WTC11 (cell line): ENCODE measurements at regions not wholly inside any gene's neighbourhood (a gene's known extent, or its start where the extent isn't known, plus 50 kb on each side); places are given as distances from the start of the nearest gene placed in this dataset.

Experiments
- ATAC-seq: fragments of 200-7000 bp; cut with Tn5 transposase; 2 replicates; pipeline ENCODE4 v1.10.0; 2021; ENCODE audit warnings: mild to moderate bottlenecking, moderate library complexity
- CTCF ChIA-PET: fragments of 300-600 bp; sonication (Branson Sonifier 250); formaldehyde crosslinking; loops from one replicate; lab custom pipeline; 2021; ENCODE audit warnings: antibody characterized with exemption; lab: Charles Lee
- POLR2A ChIA-PET: fragments of 350-600 bp; sonication (Branson Sonifier 250); formaldehyde crosslinking; loops from one replicate; lab custom pipeline; 2021; ENCODE audit warnings: antibody characterized with exemption; lab: Charles Lee
- DNase-seq: peaks from one replicate; pipeline ENCODE4 v3.0.0; 2021; ENCODE audit warnings: low spot score
- H3K27ac Mint-ChIP-seq: 2 replicates; pipeline ENCODE4 v1.8.0; 2021; ENCODE audit warnings: mixed read lengths
- H3K27me3 Mint-ChIP-seq: 2 replicates; pipeline ENCODE4 v1.8.0; 2021; ENCODE audit warnings: low read depth, mild to moderate bottlenecking, moderate library complexity, mixed read lengths
- H3K36me3 Mint-ChIP-seq: 2 replicates; pipeline ENCODE4 v1.8.0; 2021; ENCODE audit warnings: mixed read lengths
- H3K4me1 Mint-ChIP-seq: 2 replicates; pipeline ENCODE4 v1.8.0; 2022; ENCODE audit warnings: mixed read lengths
- H3K4me3 Mint-ChIP-seq: 2 replicates; pipeline ENCODE4 v1.8.0; 2021; ENCODE audit warnings: mild to moderate bottlenecking, moderate library complexity, mixed read lengths
- H3K9me3 Mint-ChIP-seq: 2 replicates; pipeline ENCODE4 v1.8.0; 2021; ENCODE audit warnings: mixed read lengths
- AR ChIP-seq: fragments of 250-450 bp; sonication (Bioruptor Pico); IDR thresholded peaks from 2 replicates; pipeline ENCODE4 v1.9.0; 2021; ENCODE audit warnings: mild to moderate bottlenecking
- ATF6 ChIP-seq: sonication (generic); formaldehyde crosslinking; IDR thresholded peaks from 2 replicates; pipeline ENCODE4 v1.8.1; 2023; ENCODE audit warnings: mild to moderate bottlenecking, missing genetic modification reagents
- CBFB ChIP-seq: sonication (generic); formaldehyde crosslinking; IDR thresholded peaks from 2 replicates; pipeline ENCODE4 v1.8.1; 2022; ENCODE audit warnings: mild to moderate bottlenecking, low read depth, missing genetic modification reagents
- CREB1 ChIP-seq: sonication (generic); formaldehyde crosslinking; IDR thresholded peaks from 2 replicates; pipeline ENCODE4 v1.8.0; 2023; ENCODE audit warnings: mild to moderate bottlenecking, missing genetic modification reagents
- ESRRA ChIP-seq: sonication (generic); formaldehyde crosslinking; IDR thresholded peaks from 2 replicates; pipeline ENCODE4 v1.8.1; 2022; ENCODE audit warnings: mild to moderate bottlenecking, missing genetic modification reagents, borderline replicate concordance
- JUN ChIP-seq: sonication (generic); formaldehyde crosslinking; IDR thresholded peaks from 2 replicates; pipeline ENCODE4 v1.8.0; 2023; ENCODE audit warnings: mild to moderate bottlenecking, missing genetic modification reagents
- NFE2L1 ChIP-seq: sonication (generic); formaldehyde crosslinking; IDR thresholded peaks from 2 replicates; pipeline ENCODE4 v1.8.1; 2023; ENCODE audit warnings: missing genetic modification reagents
- NFYB ChIP-seq: sonication (generic); formaldehyde crosslinking; conservative IDR thresholded peaks from 2 replicates; pipeline ENCODE4 v1.8.0; 2022; ENCODE audit warnings: low read depth, missing genetic modification reagents
- NR1H2 ChIP-seq: sonication (generic); formaldehyde crosslinking; IDR thresholded peaks from 2 replicates; pipeline ENCODE4 v1.9.0; 2021; ENCODE audit warnings: mild to moderate bottlenecking, moderate library complexity, missing genetic modification reagents
- NR2C2 ChIP-seq: sonication (generic); formaldehyde crosslinking; IDR thresholded peaks from 2 replicates; pipeline ENCODE4 v1.8.0; 2022; ENCODE audit warnings: mild to moderate bottlenecking, missing genetic modification reagents
- PRRX2 ChIP-seq: fragments of 250-450 bp; sonication (Bioruptor Pico); IDR thresholded peaks from 2 replicates; pipeline ENCODE4 v1.8.0; 2021; ENCODE audit warnings: mild to moderate bottlenecking
- SMAD3 ChIP-seq: sonication (generic); formaldehyde crosslinking; IDR thresholded peaks from 2 replicates; pipeline ENCODE4 v1.8.0; 2022; ENCODE audit warnings: missing genetic modification reagents, mild to moderate bottlenecking, borderline replicate concordance
- ZNF219 ChIP-seq: sonication (generic); formaldehyde crosslinking; IDR thresholded peaks from 2 replicates; pipeline ENCODE4 v1.8.0; 2023; ENCODE audit warnings: missing genetic modification reagents, mild to moderate bottlenecking, borderline replicate concordance
- ZNF425 ChIP-seq: fragments of 250-450 bp; sonication (Bioruptor Pico); conservative IDR thresholded peaks from 2 replicates; pipeline ENCODE4 v1.9.0; 2021; ENCODE audit warnings: mild to moderate bottlenecking
- ZNF512 ChIP-seq: sonication (generic); formaldehyde crosslinking; IDR thresholded peaks from 2 replicates; pipeline ENCODE4 v1.8.1; 2022; ENCODE audit warnings: missing genetic modification reagents, borderline replicate concordance
- ZNF532 ChIP-seq: fragments of 250-450 bp; sonication (Bioruptor Pico); IDR thresholded peaks from 2 replicates; pipeline ENCODE4 v1.9.0; 2021; ENCODE audit warnings: mild to moderate bottlenecking, borderline replicate concordance
- TF ChIP-seq, protein P1 (sequence below): fragments of 250-450 bp; sonication (Bioruptor Pico); IDR thresholded peaks from 2 replicates; pipeline ENCODE4 v1.9.0; 2021; ENCODE audit warnings: mild to moderate bottlenecking
- TF ChIP-seq, protein P2 (sequence below): sonication (generic); formaldehyde crosslinking; IDR thresholded peaks from 2 replicates; pipeline ENCODE4 v1.8.1; 2023; ENCODE audit warnings: mild to moderate bottlenecking, missing genetic modification reagents

GRCh38 chr12:59182191-59182590 lies 261.9 kb upstream of the LRIG3 start:
- Mint-ChIP-seq H3K36me3 (peaks cover 5% of the 10 kb centered on the region), H3K4me1 (no peaks in the 10 kb centered on the region), H3K9me3 (peaks cover 5% of the 10 kb centered on the region), H3K4me3 (no peak overlapping the region), H3K27me3 (no peaks in the 10 kb centered on the region), H3K27ac (no peak overlapping the region)
- DNase-seq = no peak
- no peak for TF ChIP-seq ZNF425 (CRISPR knock-in tag)
- no peak for TF ChIP-seq CREB1 (CRISPR knock-in tag)
- POLR2A ChIA-PET = no interaction called here
- ATAC-seq = no peak
- CTCF ChIA-PET = interaction anchor here (1.7 kb wide), 1 partner anchor 17 kb away, joined by 7 read pairs; no protein-coding TSS in a partner anchor

DNA sequence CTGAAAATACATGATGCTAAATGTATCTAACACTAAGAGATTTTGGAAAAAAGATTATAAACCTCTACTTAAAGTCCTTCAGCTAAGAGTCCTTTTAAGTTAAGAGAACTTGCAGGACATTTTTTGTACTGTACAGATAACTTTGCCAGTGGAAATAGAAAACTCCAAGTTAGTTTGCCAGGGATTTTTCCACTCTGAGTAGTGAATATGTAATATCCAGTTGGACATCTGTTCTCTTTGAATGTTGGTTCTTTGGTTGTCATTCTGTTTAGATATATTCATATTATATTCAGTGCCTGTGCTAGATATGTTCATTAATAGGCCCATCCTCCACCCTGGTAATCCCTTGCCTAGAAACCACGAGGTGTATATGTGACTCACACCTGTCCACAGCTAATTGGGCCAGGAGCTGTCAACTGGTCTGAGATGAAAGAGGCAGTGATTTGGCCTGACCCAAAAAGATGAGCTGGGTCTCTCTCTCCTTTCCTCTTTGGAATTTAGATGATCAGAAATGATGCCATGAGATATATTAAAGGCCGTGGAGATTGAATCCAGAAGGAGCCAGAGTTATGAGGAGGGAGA lies 261.0 kb upstream of the LRIG3 start:
- H3K4me3 Mint-ChIP-seq = no peak overlapping the region
- H3K36me3 Mint-ChIP-seq = peaks cover 10% of the 10 kb centered on the region
- TF ChIP-seq CBFB (CRISPR knock-in tag) (no peak), ZNF219 (CRISPR knock-in tag) (no peak), ZNF532 (CRISPR knock-in tag) (no peak), JUN (CRISPR knock-in tag) (no peak), NR1H2 (CRISPR knock-in tag) (no peak), ZNF512 (CRISPR knock-in tag) (no peak), ESRRA (CRISPR knock-in tag) (no peak), PRRX2 (CRISPR knock-in tag) (no peak), SMAD3 (no peak), AR (CRISPR knock-in tag) (no peak), ATF6 (CRISPR knock-in tag) (no peak), NFYB (CRISPR knock-in tag) (no peak), NFE2L1 (CRISPR knock-in tag) (no peak), NR2C2 (CRISPR knock-in tag) (no peak)
- TF ChIP-seq, protein P1, sequence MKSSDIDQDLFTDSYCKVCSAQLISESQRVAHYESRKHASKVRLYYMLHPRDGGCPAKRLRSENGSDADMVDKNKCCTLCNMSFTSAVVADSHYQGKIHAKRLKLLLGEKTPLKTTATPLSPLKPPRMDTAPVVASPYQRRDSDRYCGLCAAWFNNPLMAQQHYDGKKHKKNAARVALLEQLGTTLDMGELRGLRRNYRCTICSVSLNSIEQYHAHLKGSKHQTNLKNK (CRISPR knock-in tag) = no peak
- TF ChIP-seq, protein P2, sequence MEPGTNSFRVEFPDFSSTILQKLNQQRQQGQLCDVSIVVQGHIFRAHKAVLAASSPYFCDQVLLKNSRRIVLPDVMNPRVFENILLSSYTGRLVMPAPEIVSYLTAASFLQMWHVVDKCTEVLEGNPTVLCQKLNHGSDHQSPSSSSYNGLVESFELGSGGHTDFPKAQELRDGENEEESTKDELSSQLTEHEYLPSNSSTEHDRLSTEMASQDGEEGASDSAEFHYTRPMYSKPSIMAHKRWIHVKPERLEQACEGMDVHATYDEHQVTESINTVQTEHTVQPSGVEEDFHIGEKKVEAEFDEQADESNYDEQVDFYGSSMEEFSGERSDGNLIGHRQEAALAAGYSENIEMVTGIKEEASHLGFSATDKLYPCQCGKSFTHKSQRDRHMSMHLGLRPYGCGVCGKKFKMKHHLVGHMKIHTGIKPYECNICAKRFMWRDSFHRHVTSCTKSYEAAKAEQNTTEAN (CRISPR knock-in tag) = no peak

More for the DNA sequence above, 261.0 kb upstream of the LRIG3 start:
- Mint-ChIP-seq H3K4me1 (no peaks in the 10 kb centered on the region), H3K9me3 (peaks cover 14% of the 10 kb centered on the region), H3K27me3 (no peaks in the 10 kb centered on the region), H3K27ac (no peak overlapping the region)
- ChIA-PET CTCF (interaction anchor here (1.7 kb wide), 1 partner anchor 16 kb away, joined by 7 read pairs; no protein-coding TSS in a partner anchor), POLR2A (no interaction called here)
- DNase-seq = no peak
- ATAC-seq = no peak
